Heart left ventricle (tissue), 13 donors: ENCODE measurements at regions not wholly inside any gene's neighbourhood (a gene's known extent, or its start where the extent isn't known, plus 50 kb on each side); places are given as distances from the start of the nearest gene placed in this dataset.

Experiments used
- POLR2A ChIP-seq, 2 donors: fragments of 450-650 bp; IDR thresholded peaks; one replicate each; pipeline ENCODE4 v1.6.1; 2017; ENCODE audit warnings: antibody characterized with exemption in 2 of 2, mild to moderate bottlenecking in 2 of 2, moderate library complexity in 2 of 2
- TF ChIP-seq, protein P1 (sequence below), 12 donors: fragments of 200-600 bp; sonication (generic) in 4 of 12; IDR thresholded peaks; one replicate each; pipeline versions ENCODE4 v1.5.0 to v1.8.0; 2018 to 2022; ENCODE audit warnings: antibody characterized with exemption in 12 of 12, mild to moderate bottlenecking in 5 of 12
- donor health status: ischemic (EF 13 %, LVEDD 7.1; RV severe dilation, severe dysfunction).
- donor health status: DM: no; HTN: yes; CAD: no.
- donor health status: DM: no; HTN: no; CAD: no.
- donor health status: ischemic (EF 25% LVEDD 6.9; RV normal size, moderate dysfunction).
- donor health status: ischemic (EF 25% LVEDD 5.7; RV mildly dilated, moderate dysfunction).
- donor health status: ischemic (EF 35%, LVEDD 5.7; RV mildly dilated, moderate dysfunction).
- donor health status: nonischemic (EF 11% LVEDD 7.7; RV severe dilation, severe dysfunction).
- donor health status: DM: yes; HTN: yes; CAD: no.
- donor health status: PGD.
- donor health status: ischemic (EF 29% LVEDD 5.4; RV normal size, mild dysfunction).
- donor health status: nonischemic (EF 23%, LVEDD 6.1; RV moderate dilation, normal function).

DNA sequence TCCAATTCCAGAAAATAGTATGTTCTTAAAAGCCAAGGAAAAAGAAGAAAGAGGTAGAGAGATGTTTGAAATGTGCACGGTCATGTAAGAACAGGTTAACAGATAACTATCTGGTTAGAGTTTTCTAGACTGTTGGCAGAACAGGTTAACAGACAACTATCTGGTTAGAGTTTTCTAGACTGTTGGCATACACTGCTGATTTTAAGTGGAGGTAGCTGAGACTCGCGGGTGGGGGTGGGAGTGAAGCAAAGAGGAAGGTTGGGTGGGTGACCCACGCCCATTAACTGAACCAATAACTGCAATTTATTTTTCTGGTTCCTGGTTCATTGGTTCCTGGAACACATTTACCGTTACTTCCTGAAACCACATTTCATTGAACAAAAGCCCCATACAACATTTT lies 157.5 kb downstream of the ELOVL4 start:
- TF ChIP-seq POLR2A (IDR thresholded peaks at IDR 0.05): no peak
- TF ChIP-seq, protein P1, sequence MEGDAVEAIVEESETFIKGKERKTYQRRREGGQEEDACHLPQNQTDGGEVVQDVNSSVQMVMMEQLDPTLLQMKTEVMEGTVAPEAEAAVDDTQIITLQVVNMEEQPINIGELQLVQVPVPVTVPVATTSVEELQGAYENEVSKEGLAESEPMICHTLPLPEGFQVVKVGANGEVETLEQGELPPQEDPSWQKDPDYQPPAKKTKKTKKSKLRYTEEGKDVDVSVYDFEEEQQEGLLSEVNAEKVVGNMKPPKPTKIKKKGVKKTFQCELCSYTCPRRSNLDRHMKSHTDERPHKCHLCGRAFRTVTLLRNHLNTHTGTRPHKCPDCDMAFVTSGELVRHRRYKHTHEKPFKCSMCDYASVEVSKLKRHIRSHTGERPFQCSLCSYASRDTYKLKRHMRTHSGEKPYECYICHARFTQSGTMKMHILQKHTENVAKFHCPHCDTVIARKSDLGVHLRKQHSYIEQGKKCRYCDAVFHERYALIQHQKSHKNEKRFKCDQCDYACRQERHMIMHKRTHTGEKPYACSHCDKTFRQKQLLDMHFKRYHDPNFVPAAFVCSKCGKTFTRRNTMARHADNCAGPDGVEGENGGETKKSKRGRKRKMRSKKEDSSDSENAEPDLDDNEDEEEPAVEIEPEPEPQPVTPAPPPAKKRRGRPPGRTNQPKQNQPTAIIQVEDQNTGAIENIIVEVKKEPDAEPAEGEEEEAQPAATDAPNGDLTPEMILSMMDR (IDR thresholded peaks at IDR 0.05): no peak
